Endothelial cell of umbilical vein (primary cell): ENCODE measurements at regions not wholly inside any gene's neighbourhood (a gene's known extent, or its start where the extent isn't known, plus 50 kb on each side); places are given as distances from the start of the nearest gene placed in this dataset.
A peak's percentile ranks its signal among the peaks of the same experiment; 100 is the strongest.
"Not testable (repeated sequence)": the region's sequence is repeated elsewhere in the genome, so short reads cannot be mapped to it uniquely, and the experiment has no call there.

Experiments
- BruUV-seq: library from RNA; stranded (reverse); fragments of 400-500 nt; replicated peaks from 2 replicates; lab custom pipeline; 2021; lab: Mats Ljungman, UMichigan
- CTCF ChIA-PET: fragments of 300-600, 350-600 bp; sonication (Branson Sonifier 250); formaldehyde crosslinking; loops from one replicate; lab custom pipeline; 2021; ENCODE audit warnings: antibody characterized with exemption, inconsistent platforms; lab: Charles Lee
- POLR2A ChIA-PET: fragments of 300-600, 350-600 bp; sonication (Branson Sonifier 250); formaldehyde crosslinking; loops from one replicate; lab custom pipeline; 2021; ENCODE audit warnings: antibody characterized with exemption, inconsistent platforms; lab: Charles Lee
- DNase-seq: peaks from one replicate; pipeline ENCODE4 v3.0.0-alpha.2; 2011; ENCODE audit warnings: low read depth, low spot score
- FAIRE-seq: peaks from 2 replicates; lab custom pipeline; 2011; peaks lifted over from hg19 to GRCh38; lab: Jason Lieb, UNC
- H2AFZ ChIP-seq: 2 replicates; pipeline ENCODE4 v1.6.0; 2012; ENCODE audit warnings: low read depth, low read length, control low read depth, inconsistent platforms
- H3K27ac ChIP-seq: 2 replicates; pipeline ENCODE4 v1.5.1; 2011; ENCODE audit warnings: low read depth, mild to moderate bottlenecking, control low read depth, low read length, moderate library complexity; ENCODE audit not compliant: insufficient read depth
- H3K27me3 ChIP-seq, 2 experiments: 2 replicates each; pipeline versions ENCODE4 v1.6.0 to v1.6.1; 2011; ENCODE audit warnings: low read length in 2 of 2, mixed read lengths in 1 of 2; ENCODE audit not compliant: control insufficient read depth in 2 of 2, insufficient read depth in 2 of 2
- H3K36me3 ChIP-seq, 2 experiments: 2 replicates in 1 of 2; 3 replicates in 1 of 2; pipeline ENCODE4 v1.5.1; 2011; ENCODE audit warnings: low read length in 2 of 2, mild to moderate bottlenecking in 1 of 2, moderate library complexity in 1 of 2; ENCODE audit not compliant: control insufficient read depth in 2 of 2, insufficient read depth in 2 of 2; ENCODE audit errors: extremely low read depth in 1 of 2
- H3K4me1 ChIP-seq: 3 replicates; pipeline ENCODE4 v1.5.1; 2011; ENCODE audit warnings: mild to moderate bottlenecking, low read length; ENCODE audit not compliant: control insufficient read depth, insufficient read depth; ENCODE audit errors: extremely low read depth
- H3K4me2 ChIP-seq: 2 replicates; pipeline ENCODE4 v1.6.1; 2011; ENCODE audit warnings: low read length, control low read depth, mixed read lengths; ENCODE audit not compliant: insufficient read depth
- H3K4me3 ChIP-seq, 3 experiments: fragments of 200-600 bp in 1 of 3; sonication (generic), shearing (Covaris generic) in 1 of 3; replicated peaks in 1 of 3; 2 replicates each; pipeline ENCODE4 v1.5.1; 2011 to 2016; ENCODE audit warnings: control low read depth in 3 of 3, low read length in 3 of 3, mild to moderate bottlenecking in 2 of 3, inconsistent platforms in 1 of 3, low read depth in 1 of 3, moderate library complexity in 1 of 3; ENCODE audit not compliant: insufficient read depth in 1 of 3
- H3K79me2 ChIP-seq: 2 replicates; pipeline ENCODE4 v1.6.0; 2012; ENCODE audit warnings: low read length, inconsistent platforms; ENCODE audit not compliant: control insufficient read depth, insufficient read depth
- H3K9ac ChIP-seq: replicated peaks from 2 replicates; pipeline ENCODE3; 2011; ENCODE audit warnings: low read length, control low read depth; ENCODE audit not compliant: insufficient read depth; ENCODE audit errors: extremely low read depth
- H3K9me1 ChIP-seq: replicated peaks from 3 replicates; pipeline ENCODE4 v1.6.0; 2011; ENCODE audit warnings: mild to moderate bottlenecking, low read length; ENCODE audit not compliant: control insufficient read depth, insufficient read depth; ENCODE audit errors: extremely low read depth
- H3K9me3 ChIP-seq: replicated peaks from 2 replicates; pipeline ENCODE4 v1.5.1; 2012; ENCODE audit warnings: low read length, inconsistent platforms; ENCODE audit not compliant: control insufficient read depth, insufficient read depth
- H4K20me1 ChIP-seq: replicated peaks from 2 replicates; pipeline ENCODE3; 2011; ENCODE audit warnings: mild to moderate bottlenecking, low read length; ENCODE audit not compliant: control insufficient read depth, insufficient read depth; ENCODE audit errors: extremely low read depth
- CTCF ChIP-seq, 2 donors: IDR thresholded peaks; 1 replicate in 1 of 2; 2 replicates in 1 of 2; pipeline ENCODE4 v1.5.1; 2011; ENCODE audit warnings: low read length in 2 of 2, mild to moderate bottlenecking in 2 of 2, moderate library complexity in 2 of 2, control low read depth in 1 of 2, inconsistent platforms in 1 of 2, low read depth in 1 of 2; ENCODE audit not compliant: insufficient read depth in 1 of 2; ENCODE audit errors: extremely low read depth in 1 of 2
- EZH2 ChIP-seq: IDR thresholded peaks from 2 replicates; pipeline ENCODE4 v1.6.1; 2012; ENCODE audit warnings: borderline replicate concordance, low read depth, mild to moderate bottlenecking, moderate library complexity, low read length, inconsistent platforms; ENCODE audit not compliant: severe bottlenecking
- FOS ChIP-seq: IDR thresholded peaks from 2 replicates; pipeline ENCODE4 v1.6.1; 2011; ENCODE audit warnings: mild to moderate bottlenecking, low read length, moderate library complexity, borderline replicate concordance; ENCODE audit not compliant: insufficient read depth
- GATA2 ChIP-seq: IDR thresholded peaks from 2 replicates; pipeline ENCODE4 v1.7.0; 2011; ENCODE audit warnings: low read depth, mild to moderate bottlenecking, moderate library complexity, mixed read lengths, low read length; ENCODE audit not compliant: insufficient read length, insufficient read depth
- JUN ChIP-seq: IDR thresholded peaks from 2 replicates; pipeline ENCODE4 v1.6.1; 2011; ENCODE audit warnings: borderline replicate concordance, low read depth; ENCODE audit not compliant: insufficient read length, insufficient read depth
- MAX ChIP-seq: IDR thresholded peaks from 2 replicates; pipeline ENCODE4 v1.6.1; 2011; ENCODE audit not compliant: insufficient read depth, insufficient read length
- MYC ChIP-seq: IDR thresholded peaks from one replicate; pipeline ENCODE4 v1.6.1; 2011; ENCODE audit warnings: mild to moderate bottlenecking, low read depth, low read length
- POLR2A ChIP-seq: IDR thresholded peaks from 2 replicates; pipeline ENCODE4 v1.6.1; 2012; ENCODE audit warnings: low read depth, mild to moderate bottlenecking, control low read depth, low read length
- POLR2AphosphoS5 ChIP-seq: IDR thresholded peaks from 2 replicates; pipeline ENCODE4 v1.6.1; 2012; ENCODE audit warnings: low read depth, mild to moderate bottlenecking, control low read depth, low read length, moderate library complexity; ENCODE audit not compliant: insufficient read depth
- dilution Hi-C: fragments of 300-500 bp; cut with MboI; formaldehyde crosslinking; loops from one replicate; pipeline ENCODE4 v1.15.0; 2019; ENCODE audit warnings: low sequenced_read_pairs; ENCODE audit not compliant: extremely low pct_ligation_motif_present
- intact Hi-C: fragments of 100-400 bp; cut with micrococcal nuclease; formaldehyde crosslinking; loops from one replicate; pipeline ENCODE4 v1.10.0; 2022

GRCh38 chr3:11910971-11911531 lies 64.4 kb upstream of the TAMM41 start:
- FAIRE-seq, result no peak
- Histone ChIP-seq H3K36me3 (no peaks in the 10 kb centered on the region), H2AFZ (no peak overlapping the region), H4K20me1 (no peaks in the 10 kb centered on the region), H3K79me2 (no peaks in the 10 kb centered on the region), H3K27me3 (no peaks in the 10 kb centered on the region), H3K9me1 (no peaks in the 10 kb centered on the region), H3K4me1 (no peaks in the 10 kb centered on the region), H3K9me3 (no peaks in the 10 kb centered on the region), H3K27ac (no peak overlapping the region), H3K9ac (no peak overlapping the region), H3K4me3 (peak overlapping the region in 1 of 3 experiments; percentile 19), H3K4me2 (no peak overlapping the region)
- TF ChIP-seq POLR2A (no peak), CTCF (IDR thresholded peaks at IDR 0.05; ENCODE audit: extremely low read depth in 1 of 2, insufficient read depth in 1 of 2, low read depth in 1 of 2, low read length in 2 of 2) (no peak), EZH2 (no peak), MYC (no peak), FOS (no peak), JUN (no peak), GATA2 (no peak), MAX (no peak), POLR2AphosphoS5 (no peak)
- intact Hi-C loops, result no loop called here
- POLR2A ChIA-PET, result no interaction called here
- no peak for DNase-seq
- BruUV-seq, result no TSS peak
- CTCF ChIA-PET, result no interaction called here
- dilution Hi-C loops, result no loop called here

- H3K9me1 ChIP-seq, H3K27me3 ChIP-seq, H3K9me3 ChIP-seq, POLR2A ChIA-PET, DNase-seq, CTCF ChIA-PET, H3K4me1 ChIP-seq, H3K27ac ChIP-seq, FAIRE-seq, H3K4me2 ChIP-seq, intact Hi-C loops, dilution Hi-C loops, H3K4me3 ChIP-seq, H2AFZ ChIP-seq, H3K36me3 ChIP-seq, BruUV-seq, H3K9ac ChIP-seq, H3K79me2 ChIP-seq, H4K20me1 ChIP-seq: not testable (repeated sequence)
Observed at GRCh38 chr3:11911887-11912286, 65.2 kb upstream of the TAMM41 start.
